Osteocyte (in vitro differentiated cells): ENCODE measurements at regions not wholly inside any gene's neighbourhood (a gene's known extent, or its start where the extent isn't known, plus 50 kb on each side); places are given as distances from the start of the nearest gene placed in this dataset.

ENCODE experiments used
- DNase-seq: peaks from one replicate; pipeline ENCODE4 v3.0.0; 2021; ENCODE audit warnings: mixed read lengths; ENCODE audit not compliant: unreplicated experiment; ENCODE audit errors: extremely low spot score
- H3K27ac Mint-ChIP-seq: one replicate; pipeline ENCODE4 v1.8.0; 2021; ENCODE audit warnings: mild to moderate bottlenecking, mixed read lengths; ENCODE audit not compliant: unreplicated experiment
- H3K27me3 Mint-ChIP-seq: one replicate; pipeline ENCODE4 v1.8.0; 2021; ENCODE audit warnings: mixed read lengths; ENCODE audit not compliant: unreplicated experiment
- H3K36me3 Mint-ChIP-seq: one replicate; pipeline ENCODE4 v1.8.0; 2021; ENCODE audit warnings: mixed read lengths; ENCODE audit not compliant: unreplicated experiment
- H3K4me1 Mint-ChIP-seq: one replicate; pipeline ENCODE4 v1.8.0; 2021; ENCODE audit warnings: mixed read lengths; ENCODE audit not compliant: unreplicated experiment
- H3K4me3 Mint-ChIP-seq: one replicate; pipeline ENCODE4 v1.8.0; 2021; ENCODE audit warnings: mild to moderate bottlenecking, moderate library complexity, mixed read lengths; ENCODE audit not compliant: unreplicated experiment
- H3K9me3 Mint-ChIP-seq: one replicate; pipeline ENCODE4 v1.8.0; 2021; ENCODE audit warnings: mixed read lengths; ENCODE audit not compliant: unreplicated experiment
- TF ChIP-seq, protein P1 (sequence below): fragments of 200-600 bp; sonication (generic); IDR thresholded peaks from 2 replicates; pipeline ENCODE4 v1.5.0; 2021; ENCODE audit warnings: antibody characterized with exemption, mild to moderate bottlenecking, moderate library complexity

DNA sequence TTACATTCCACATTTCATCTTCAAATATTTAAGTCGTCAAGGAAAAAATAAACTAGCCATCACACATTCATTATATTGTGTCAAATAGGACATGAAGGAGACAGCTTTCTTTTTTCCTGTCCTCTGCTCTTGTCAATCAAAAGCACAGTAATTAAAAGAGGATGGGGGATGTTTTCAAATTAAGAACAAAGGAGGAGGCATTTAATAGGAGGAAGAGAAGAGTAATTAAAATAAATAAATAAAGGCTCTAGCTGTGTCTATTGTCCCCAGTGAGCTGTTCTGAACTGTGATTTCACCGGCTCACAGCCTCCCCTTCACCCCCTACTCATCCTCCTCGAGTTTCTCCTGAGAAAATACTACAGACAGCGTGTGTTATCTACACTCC lies 1377.1 kb upstream of the PIK3C3 start:
- H3K36me3 Mint-ChIP-seq = no peaks in the 10 kb centered on the region
- no peak overlapping the region for H3K4me3 Mint-ChIP-seq
- no peak for DNase-seq
- H3K27ac Mint-ChIP-seq = no peak overlapping the region
- no peaks in the 10 kb centered on the region for H3K27me3 Mint-ChIP-seq
- no peaks in the 10 kb centered on the region for H3K4me1 Mint-ChIP-seq
- TF ChIP-seq, protein P1, sequence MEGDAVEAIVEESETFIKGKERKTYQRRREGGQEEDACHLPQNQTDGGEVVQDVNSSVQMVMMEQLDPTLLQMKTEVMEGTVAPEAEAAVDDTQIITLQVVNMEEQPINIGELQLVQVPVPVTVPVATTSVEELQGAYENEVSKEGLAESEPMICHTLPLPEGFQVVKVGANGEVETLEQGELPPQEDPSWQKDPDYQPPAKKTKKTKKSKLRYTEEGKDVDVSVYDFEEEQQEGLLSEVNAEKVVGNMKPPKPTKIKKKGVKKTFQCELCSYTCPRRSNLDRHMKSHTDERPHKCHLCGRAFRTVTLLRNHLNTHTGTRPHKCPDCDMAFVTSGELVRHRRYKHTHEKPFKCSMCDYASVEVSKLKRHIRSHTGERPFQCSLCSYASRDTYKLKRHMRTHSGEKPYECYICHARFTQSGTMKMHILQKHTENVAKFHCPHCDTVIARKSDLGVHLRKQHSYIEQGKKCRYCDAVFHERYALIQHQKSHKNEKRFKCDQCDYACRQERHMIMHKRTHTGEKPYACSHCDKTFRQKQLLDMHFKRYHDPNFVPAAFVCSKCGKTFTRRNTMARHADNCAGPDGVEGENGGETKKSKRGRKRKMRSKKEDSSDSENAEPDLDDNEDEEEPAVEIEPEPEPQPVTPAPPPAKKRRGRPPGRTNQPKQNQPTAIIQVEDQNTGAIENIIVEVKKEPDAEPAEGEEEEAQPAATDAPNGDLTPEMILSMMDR = no peak
- no peaks in the 10 kb centered on the region for H3K9me3 Mint-ChIP-seq

DNA sequence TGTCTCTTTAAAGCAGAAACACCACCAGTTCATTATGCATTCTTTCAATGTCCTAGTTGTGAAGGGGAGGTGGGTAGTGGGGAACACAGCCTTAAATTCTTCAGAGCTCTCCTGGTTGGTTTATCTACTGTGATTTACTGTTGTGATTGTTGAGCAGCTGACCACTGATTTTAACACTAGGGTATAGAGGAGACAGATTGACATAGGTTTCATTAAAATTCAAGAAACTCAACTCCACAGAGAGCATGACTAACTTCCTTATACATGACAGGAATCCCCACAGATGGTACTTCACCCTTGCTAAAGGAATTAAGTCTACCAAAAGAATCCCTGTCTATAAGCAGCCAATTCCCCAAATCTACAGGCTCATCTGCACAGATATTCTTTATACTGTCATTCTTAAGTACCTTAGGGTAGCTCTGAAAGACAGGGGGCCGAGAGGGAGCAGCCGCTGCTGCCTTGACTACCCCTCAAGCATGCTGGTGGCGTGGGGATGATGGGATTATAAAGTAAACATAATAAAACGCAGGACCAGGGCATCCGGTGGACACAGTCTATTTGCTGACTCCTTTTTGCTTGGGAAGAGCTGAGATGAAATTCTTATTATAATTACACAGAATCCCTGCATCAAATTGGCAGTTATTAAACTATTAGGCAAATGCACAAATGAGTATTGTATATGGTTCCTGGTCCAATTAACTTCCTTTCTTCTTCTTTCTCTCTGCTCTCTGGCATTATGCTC lies 1377.6 kb upstream of the PIK3C3 start:
- TF ChIP-seq, protein P1 = no peak
- H3K9me3 Mint-ChIP-seq = no peaks in the 10 kb centered on the region
- no peaks in the 10 kb centered on the region for H3K27me3 Mint-ChIP-seq
- no peaks in the 10 kb centered on the region for H3K4me1 Mint-ChIP-seq
- H3K36me3 Mint-ChIP-seq = no peaks in the 10 kb centered on the region
- no peak for DNase-seq
- H3K4me3 Mint-ChIP-seq = no peak overlapping the region
- no peak overlapping the region for H3K27ac Mint-ChIP-seq

DNA sequence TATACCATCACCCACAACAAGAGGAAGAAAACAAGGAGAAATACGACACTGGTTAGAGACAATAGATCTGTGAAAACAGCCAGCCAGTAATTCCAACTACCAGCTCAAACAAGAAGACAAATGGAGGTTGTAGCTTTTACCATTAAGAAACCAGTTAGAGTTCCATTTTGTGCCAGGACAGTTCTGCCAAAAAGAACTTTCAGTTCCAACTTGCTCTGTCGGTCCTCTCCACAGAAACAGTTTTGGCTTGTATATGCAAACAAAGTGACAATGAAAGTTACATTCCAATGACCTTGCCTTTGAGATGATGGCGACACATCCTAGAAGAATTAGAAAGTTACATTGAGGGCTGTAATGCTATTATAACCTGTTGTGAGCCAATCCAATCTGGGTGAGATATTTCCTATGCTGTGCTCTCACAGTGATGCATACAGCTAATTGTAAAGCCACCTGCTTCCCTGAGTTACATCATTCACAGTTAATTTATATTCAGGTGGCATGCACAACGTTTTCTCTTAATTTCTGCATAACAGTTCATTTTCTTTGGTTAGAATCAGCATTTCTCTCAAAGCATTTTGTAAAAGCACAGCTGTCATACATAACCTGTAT lies 1378.4 kb upstream of the PIK3C3 start:
- DNase-seq = no peak
- TF ChIP-seq, protein P1 = no peak
- no peaks in the 10 kb centered on the region for H3K36me3 Mint-ChIP-seq
- H3K4me3 Mint-ChIP-seq = no peak overlapping the region
- H3K4me1 Mint-ChIP-seq = no peaks in the 10 kb centered on the region
- H3K9me3 Mint-ChIP-seq = no peaks in the 10 kb centered on the region
- no peaks in the 10 kb centered on the region for H3K27me3 Mint-ChIP-seq
- H3K27ac Mint-ChIP-seq = no peak overlapping the region

DNA sequence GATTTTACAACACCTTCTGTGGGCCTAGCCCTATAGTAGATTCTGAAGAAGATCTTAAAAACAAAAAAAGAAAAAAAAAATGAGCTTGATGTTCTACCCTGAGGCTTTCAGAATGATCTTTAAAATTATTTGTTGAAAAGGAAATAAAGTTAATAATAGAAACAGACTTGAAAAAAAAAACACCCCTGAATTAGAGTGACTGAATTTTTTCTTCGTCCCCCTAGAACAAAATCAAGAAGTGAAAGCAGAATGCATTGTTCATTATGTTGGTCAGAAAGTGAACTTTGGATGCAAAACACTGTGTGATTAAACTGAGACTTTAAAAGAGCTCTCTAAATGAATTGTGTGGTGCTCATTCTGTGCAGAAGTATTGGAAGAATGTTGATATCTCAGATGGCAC lies 1384.4 kb upstream of the PIK3C3 start:
- Mint-ChIP-seq H3K27me3 (no peaks in the 10 kb centered on the region), H3K27ac (no peak overlapping the region), H3K36me3 (no peaks in the 10 kb centered on the region), H3K9me3 (no peaks in the 10 kb centered on the region), H3K4me1 (no peaks in the 10 kb centered on the region), H3K4me3 (no peak overlapping the region)
- no peak for DNase-seq
- TF ChIP-seq, protein P1 = no peak

DNA sequence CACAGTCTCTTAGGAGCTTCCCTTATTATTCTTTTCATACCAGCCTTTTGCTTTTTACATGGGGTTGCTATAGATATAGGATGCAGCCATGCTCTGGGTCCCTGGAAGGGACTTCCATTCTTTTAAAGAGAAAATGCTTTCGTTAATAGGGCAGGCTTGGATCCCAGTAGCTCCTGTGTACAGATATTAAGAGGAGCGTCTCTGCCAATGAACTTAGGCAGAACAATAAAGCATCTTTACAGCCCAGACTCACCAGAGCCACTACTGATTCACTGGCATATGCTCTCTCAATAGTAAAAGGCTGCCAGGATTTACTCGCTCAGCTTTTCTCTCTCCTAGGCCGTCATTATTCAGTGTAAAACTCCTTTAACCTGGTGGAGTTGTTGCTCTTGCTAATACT lies 1385.4 kb upstream of the PIK3C3 start:
- Mint-ChIP-seq H3K9me3 (no peaks in the 10 kb centered on the region), H3K4me1 (no peaks in the 10 kb centered on the region), H3K4me3 (no peak overlapping the region), H3K27ac (no peak overlapping the region), H3K27me3 (no peaks in the 10 kb centered on the region), H3K36me3 (no peaks in the 10 kb centered on the region)
- TF ChIP-seq, protein P1 = no peak
- DNase-seq = no peak
